ENCODE measurements at regions not wholly inside any gene's neighbourhood (a gene's known extent, or its start where the extent isn't known, plus 50 kb on each side); places are given as distances from the start of the nearest gene placed in this dataset.

- no peak for DNase-seq (ENCODE audit: low read depth in 4 of 4, low spot score in 3 of 4)
Observed at GRCh38 chr9:135023786-135024405, 63.6 kb upstream of the OLFM1 start.

- no peak for DNase-seq (ENCODE audit: low read depth in 4 of 4, low spot score in 3 of 4)
Observed at GRCh38 chr9:135029463-135029862, 58.0 kb upstream of the OLFM1 start.

- DNase-seq (ENCODE audit: low read depth in 4 of 4, low spot score in 3 of 4): no peak
Observed at GRCh38 chr9:135029871-135030565, 57.5 kb upstream of the OLFM1 start.

GRCh38 chr9:135030566-135031226 lies 56.8 kb upstream of the OLFM1 start:
- DNase-seq (ENCODE audit: low read depth in 4 of 4, low spot score in 3 of 4): no peak

GRCh38 chr9:135032041-135032835 lies 55.2 kb upstream of the OLFM1 start:
- no peak for DNase-seq (ENCODE audit: low read depth in 4 of 4, low spot score in 3 of 4)

GRCh38 chr9:135032868-135033460 lies 54.5 kb upstream of the OLFM1 start:
- DNase-seq (ENCODE audit: low read depth in 4 of 4, low spot score in 3 of 4): no peak

- DNase-seq (ENCODE audit: low read depth in 4 of 4, low spot score in 3 of 4): no peak
Observed at GRCh38 chr9:135033487-135033886, 54.0 kb upstream of the OLFM1 start.

GRCh38 chr9:135034106-135034505 lies 53.4 kb upstream of the OLFM1 start:
- DNase-seq (ENCODE audit: low read depth in 4 of 4, low spot score in 3 of 4): no peak

- DNase-seq (ENCODE audit: low read depth in 4 of 4, low spot score in 3 of 4): no peak
Observed at GRCh38 chr9:135035781-135036760, 51.4 kb upstream of the OLFM1 start.

GRCh38 chr9:135036861-135037465 lies 50.5 kb upstream of the OLFM1 start:
- no peak for DNase-seq (ENCODE audit: low read depth in 4 of 4, low spot score in 3 of 4)

GRCh38 chr9:135037521-135038250 lies 49.8 kb upstream of the OLFM1 start:
- DNase-seq (ENCODE audit: low read depth in 4 of 4, low spot score in 3 of 4): no peak

All from right renal pelvis (tissue), 4 donors.